ENCODE measurements at regions not wholly inside any gene's neighbourhood (a gene's known extent, or its start where the extent isn't known, plus 50 kb on each side); places are given as distances from the start of the nearest gene placed in this dataset.
A peak's percentile ranks its signal among the peaks of the same experiment; 100 is the strongest.

DNA sequence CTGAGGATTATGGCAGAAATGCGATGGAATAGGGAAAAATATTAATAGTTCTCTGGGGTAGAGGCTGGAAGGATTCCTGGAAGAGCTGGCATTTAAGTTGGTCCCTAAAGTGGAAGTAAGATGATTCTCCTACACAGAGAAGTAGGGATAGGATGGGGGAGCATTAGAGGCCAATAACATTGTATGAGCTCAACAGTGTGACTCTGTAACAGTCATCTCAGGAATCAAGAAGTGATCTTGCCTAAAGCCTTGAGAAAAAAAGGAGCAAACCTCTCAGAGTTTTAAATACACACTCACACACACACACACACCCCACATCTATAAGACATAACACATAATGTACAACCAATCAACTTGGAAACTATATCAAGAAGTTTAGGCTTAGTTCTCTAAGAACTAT is 117.7 kb upstream of the CDK1 start (continued):
- no peak for TF ChIP-seq MNT (conservative IDR thresholded peaks at IDR 0.05)
- TF ChIP-seq, protein P1, sequence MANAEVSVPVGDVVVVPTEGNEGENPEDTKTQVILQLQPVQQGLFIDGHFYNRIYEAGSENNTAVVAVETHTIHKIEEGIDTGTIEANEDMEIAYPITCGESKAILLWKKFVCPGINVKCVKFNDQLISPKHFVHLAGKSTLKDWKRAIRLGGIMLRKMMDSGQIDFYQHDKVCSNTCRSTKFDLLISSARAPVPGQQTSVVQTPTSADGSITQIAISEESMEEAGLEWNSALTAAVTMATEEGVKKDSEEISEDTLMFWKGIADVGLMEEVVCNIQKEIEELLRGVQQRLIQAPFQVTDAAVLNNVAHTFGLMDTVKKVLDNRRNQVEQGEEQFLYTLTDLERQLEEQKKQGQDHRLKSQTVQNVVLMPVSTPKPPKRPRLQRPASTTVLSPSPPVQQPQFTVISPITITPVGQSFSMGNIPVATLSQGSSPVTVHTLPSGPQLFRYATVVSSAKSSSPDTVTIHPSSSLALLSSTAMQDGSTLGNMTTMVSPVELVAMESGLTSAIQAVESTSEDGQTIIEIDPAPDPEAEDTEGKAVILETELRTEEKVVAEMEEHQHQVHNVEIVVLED (CRISPR knock-in tag; IDR thresholded peaks at IDR 0.05), result no peak
- no peak for TF ChIP-seq TAF7 (tag; IDR thresholded peaks at IDR 0.05)
- no peak for TF ChIP-seq ZNF354B (CRISPR knock-in tag; IDR thresholded peaks at IDR 0.05)

- WGBS (ENCODE audit: insufficient coverage, low coverage, missing lambda C conversion rate), result 6% methylated on average over 4 of the region's 4 CpGs
- no peak overlapping the region for H3K4me2 ChIP-seq (ENCODE audit: insufficient read depth, low read length)
- intact Hi-C loops (cut with micrococcal nuclease), result no loop called here
- H3K9ac ChIP-seq (ENCODE audit: insufficient read depth in 1 of 2, low read depth in 2 of 2, low read length in 2 of 2), result no peak overlapping the region
- ATAC-seq (peak; percentile 38; the same call in 1 of the 3 replicates), FAIRE-seq (peak; percentile 32), DNase-seq (ENCODE audit: extremely low read depth in 1 of 4, low spot score in 3 of 4) (peak in 1 of 4 experiments; percentile 24)
- H3K36me3 ChIP-seq (ENCODE audit: control insufficient read depth, insufficient read depth, low read length), result no peaks in the 10 kb centered on the region
- in situ Hi-C loops (cut with MboI), result loop anchor here (25.0 kb wide), 1 partner anchor 818 kb away; no protein-coding TSS in a partner anchor
- H3K27ac ChIP-seq (ENCODE audit: extremely low read depth, low read depth, low read length), result no peak overlapping the region; the same call in 2 of the 3 replicates
- no TSS peak for BruUV-seq (replicated peaks)
- H3K4me1 ChIP-seq (replicated peaks in 1 of 2; ENCODE audit: control insufficient read depth in 2 of 2, insufficient read depth in 2 of 2, low read length in 2 of 2), result peaks cover 0 to 3% of the 10 kb centered on the region in 2 experiments; a peak in 2 of 5 replicates
- H3K4me3 ChIP-seq, result no peak overlapping the region
- H3K27me3 ChIP-seq (ENCODE audit: control insufficient read depth in 2 of 2, insufficient read depth in 2 of 2, low read length in 2 of 2), result no peaks in the 10 kb centered on the region
- ChIA-PET CTCF (ENCODE audit: low intra/inter-chr PET ratio) (no interaction called here), POLR2A (no interaction called here)
- H3K9me3 ChIP-seq (replicated peaks; ENCODE audit: control insufficient read depth, insufficient read depth, low read depth, low read length), result no peaks in the 10 kb centered on the region
- no peaks in the 10 kb centered on the region for H3K9me1 ChIP-seq (ENCODE audit: control insufficient read depth, insufficient read depth, low read length)
- no peak overlapping the region for H2AFZ ChIP-seq (ENCODE audit: low read depth, low read length)
- H3K79me2 ChIP-seq (ENCODE audit: control insufficient read depth, insufficient read depth, low read length), result no peaks in the 10 kb centered on the region
- H4K20me1 ChIP-seq (replicated peaks; ENCODE audit: control insufficient read depth, insufficient read depth, low read length), result no peaks in the 10 kb centered on the region
- peak; percentile 16; the same call in 1 of the 2 replicates for TF ChIP-seq CEBPB (tag; IDR thresholded peaks at IDR 0.05)
- no peak for TF ChIP-seq POLR3A (IDR thresholded peaks at IDR 0.05; ENCODE audit: borderline replicate concordance, extremely low read depth, insufficient read depth, insufficient read length)
- TF ChIP-seq CC2D1A (IDR thresholded peaks at IDR 0.05), result no peak
- peak; percentile 89 for TF ChIP-seq FOSL1 (tag; conservative IDR thresholded peaks at IDR 0.05)
- TF ChIP-seq JUN (IDR thresholded peaks at IDR 0.05; ENCODE audit: borderline replicate concordance, low read depth, low read length), result 0 out of 2 replicates have a peak, but pooled peaks have one; percentile 18
- no peak for TF ChIP-seq JUN (CRISPR knock-in tag; IDR thresholded peaks at IDR 0.05; ENCODE audit: borderline replicate concordance)
- TF ChIP-seq ZNF57 (CRISPR knock-in tag; IDR thresholded peaks at IDR 0.05), result no peak
- TF ChIP-seq, protein P2, sequence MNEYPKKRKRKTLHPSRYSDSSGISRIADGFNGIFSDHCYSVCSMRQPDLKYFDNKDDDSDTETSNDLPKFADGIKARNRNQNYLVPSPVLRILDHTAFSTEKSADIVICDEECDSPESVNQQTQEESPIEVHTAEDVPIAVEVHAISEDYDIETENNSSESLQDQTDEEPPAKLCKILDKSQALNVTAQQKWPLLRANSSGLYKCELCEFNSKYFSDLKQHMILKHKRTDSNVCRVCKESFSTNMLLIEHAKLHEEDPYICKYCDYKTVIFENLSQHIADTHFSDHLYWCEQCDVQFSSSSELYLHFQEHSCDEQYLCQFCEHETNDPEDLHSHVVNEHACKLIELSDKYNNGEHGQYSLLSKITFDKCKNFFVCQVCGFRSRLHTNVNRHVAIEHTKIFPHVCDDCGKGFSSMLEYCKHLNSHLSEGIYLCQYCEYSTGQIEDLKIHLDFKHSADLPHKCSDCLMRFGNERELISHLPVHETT (CRISPR knock-in tag; conservative IDR thresholded peaks at IDR 0.05 in 1 of 2, IDR thresholded peaks at IDR 0.05 in 1 of 2), result no peak
- no peak for TF ChIP-seq MECOM (CRISPR knock-in tag; IDR thresholded peaks at IDR 0.05)
- peak; percentile 48 for TF ChIP-seq ATF7 (IDR thresholded peaks at IDR 0.05)
- peak; percentile 7; the same call in 1 of the 2 replicates for TF ChIP-seq JUND (IDR thresholded peaks at IDR 0.05; ENCODE audit: borderline replicate concordance, low read depth, low read length)
- TF ChIP-seq JUND (tag; IDR thresholded peaks at IDR 0.05; ENCODE audit: borderline replicate concordance, low read depth, low read length), result 0 out of 3 replicates have a peak, but pooled peaks have one; percentile 36
Observed at GRCh38 chr10:60654813-60655464, 123.3 kb upstream of the CDK1 start.
